Bronchial epithelial cell (primary cell): ENCODE measurements at regions not wholly inside any gene's neighbourhood (a gene's known extent, or its start where the extent isn't known, plus 50 kb on each side); places are given as distances from the start of the nearest gene placed in this dataset.

Source experiments
- DNase-seq: peaks from one replicate; pipeline ENCODE4 v3.0.0-alpha.2; 2010; ENCODE audit warnings: low read depth
- FAIRE-seq: peaks from 2 replicates; lab custom pipeline; 2011; peaks lifted over from hg19 to GRCh38; lab: Jason Lieb, UNC
- H3K27me3 ChIP-seq: 2 replicates; pipeline ENCODE4 v1.5.1; 2011; ENCODE audit warnings: low read length; ENCODE audit not compliant: control insufficient read depth, insufficient read depth
- H3K36me3 ChIP-seq: 2 replicates; pipeline ENCODE4 v1.5.1; 2011; ENCODE audit warnings: low read length; ENCODE audit not compliant: control insufficient read depth, insufficient read depth
- H3K4me3 ChIP-seq: 2 replicates; pipeline ENCODE4 v1.5.1; 2011; ENCODE audit warnings: mild to moderate bottlenecking, low read depth, low read length, control low read depth
- TF ChIP-seq, protein P1 (sequence below): IDR thresholded peaks from 2 replicates; pipeline ENCODE4 v1.5.1; 2011; ENCODE audit warnings: mild to moderate bottlenecking, moderate library complexity, low read length, control low read depth, inconsistent platforms; ENCODE audit not compliant: insufficient read depth, severe bottlenecking

DNA sequence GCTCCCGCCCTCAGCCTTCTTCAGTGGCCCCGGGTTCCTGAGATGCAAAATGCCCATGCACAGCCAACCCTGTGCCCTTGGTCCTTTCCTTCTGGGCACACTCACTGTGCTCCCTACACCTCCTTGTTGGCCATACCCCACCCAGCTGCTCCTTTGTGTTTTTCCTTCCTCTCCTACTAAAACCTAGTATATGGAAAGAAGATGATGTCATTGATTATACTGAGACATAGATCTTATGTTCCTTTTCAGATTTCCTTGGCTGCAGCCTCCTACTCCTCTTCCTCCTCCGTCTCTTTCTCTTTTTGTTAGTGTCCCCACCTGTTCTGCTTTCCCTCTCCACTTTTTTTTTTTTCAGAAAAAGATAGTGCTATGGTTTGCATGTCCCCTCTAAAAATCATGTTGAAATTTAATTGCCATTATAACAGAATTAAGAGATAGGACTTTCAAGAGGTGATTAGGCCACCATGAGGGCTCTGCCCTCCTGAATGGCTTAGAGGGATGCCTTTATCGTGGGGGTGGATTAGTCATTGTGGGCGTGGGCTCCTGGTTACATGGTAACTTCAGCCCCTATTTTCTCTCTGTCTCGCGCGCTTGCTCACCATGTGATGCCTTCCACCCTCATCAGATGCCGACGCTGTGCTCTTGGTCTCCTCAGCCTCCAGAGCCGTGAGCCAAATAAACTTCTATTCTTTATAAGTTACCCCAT is 254.9 kb upstream of the GATB start:
- H3K27me3 ChIP-seq: no peaks in the 10 kb centered on the region
- DNase-seq (no peak), FAIRE-seq (no peak)
- H3K36me3 ChIP-seq: no peaks in the 10 kb centered on the region
- TF ChIP-seq, protein P1, sequence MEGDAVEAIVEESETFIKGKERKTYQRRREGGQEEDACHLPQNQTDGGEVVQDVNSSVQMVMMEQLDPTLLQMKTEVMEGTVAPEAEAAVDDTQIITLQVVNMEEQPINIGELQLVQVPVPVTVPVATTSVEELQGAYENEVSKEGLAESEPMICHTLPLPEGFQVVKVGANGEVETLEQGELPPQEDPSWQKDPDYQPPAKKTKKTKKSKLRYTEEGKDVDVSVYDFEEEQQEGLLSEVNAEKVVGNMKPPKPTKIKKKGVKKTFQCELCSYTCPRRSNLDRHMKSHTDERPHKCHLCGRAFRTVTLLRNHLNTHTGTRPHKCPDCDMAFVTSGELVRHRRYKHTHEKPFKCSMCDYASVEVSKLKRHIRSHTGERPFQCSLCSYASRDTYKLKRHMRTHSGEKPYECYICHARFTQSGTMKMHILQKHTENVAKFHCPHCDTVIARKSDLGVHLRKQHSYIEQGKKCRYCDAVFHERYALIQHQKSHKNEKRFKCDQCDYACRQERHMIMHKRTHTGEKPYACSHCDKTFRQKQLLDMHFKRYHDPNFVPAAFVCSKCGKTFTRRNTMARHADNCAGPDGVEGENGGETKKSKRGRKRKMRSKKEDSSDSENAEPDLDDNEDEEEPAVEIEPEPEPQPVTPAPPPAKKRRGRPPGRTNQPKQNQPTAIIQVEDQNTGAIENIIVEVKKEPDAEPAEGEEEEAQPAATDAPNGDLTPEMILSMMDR: no peak
- H3K4me3 ChIP-seq: no peak overlapping the region

DNA sequence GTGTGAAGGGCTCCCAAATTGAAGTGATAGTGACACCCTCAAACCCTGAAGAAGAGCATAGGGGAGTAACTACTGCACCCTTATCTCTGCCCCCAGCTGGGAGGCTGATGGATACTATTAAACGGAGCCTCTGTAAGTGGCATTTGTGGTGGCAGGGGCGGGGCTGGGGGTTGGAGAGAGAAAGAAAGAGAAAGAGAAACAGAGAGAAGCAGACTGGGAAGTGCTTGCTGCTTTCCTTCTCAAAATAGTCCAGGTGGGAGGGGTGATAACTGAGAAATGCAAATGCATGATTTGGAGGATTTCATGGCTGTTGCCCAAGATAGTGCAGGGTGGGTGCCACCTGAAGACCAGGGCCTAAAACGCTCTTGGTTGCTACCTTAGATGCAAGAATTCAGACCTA is 253.5 kb upstream of the GATB start:
- Histone ChIP-seq H3K4me3 (no peak overlapping the region), H3K36me3 (no peaks in the 10 kb centered on the region), H3K27me3 (peaks cover 3% of the 10 kb centered on the region)
- TF ChIP-seq, protein P1: no peak
- DNase-seq (no peak), FAIRE-seq (no peak)

DNA sequence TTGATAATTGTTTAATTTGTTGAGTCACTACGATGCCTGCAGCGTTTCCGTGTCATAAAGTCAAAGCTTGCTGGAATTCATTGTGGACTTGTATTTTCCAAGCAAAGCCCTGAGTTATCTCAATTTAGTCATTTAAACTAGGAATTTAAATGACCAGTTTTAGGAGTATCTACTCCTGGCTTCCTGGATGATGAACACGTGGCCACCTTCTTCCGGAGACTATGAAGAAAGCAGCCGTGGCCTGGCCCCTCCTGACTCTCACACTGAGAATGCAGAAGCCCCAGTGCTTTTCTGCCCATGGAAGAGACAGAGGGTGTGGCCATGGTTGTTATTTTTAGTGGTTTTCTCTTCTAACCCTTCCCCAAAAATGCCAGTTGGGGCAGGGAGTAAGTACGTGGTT is 250.7 kb upstream of the GATB start:
- H3K4me3 ChIP-seq: no peak overlapping the region
- no peaks in the 10 kb centered on the region for H3K36me3 ChIP-seq
- TF ChIP-seq, protein P1: no peak
- DNase-seq (no peak), FAIRE-seq (no peak)
- H3K27me3 ChIP-seq: peaks cover 3% of the 10 kb centered on the region

DNA sequence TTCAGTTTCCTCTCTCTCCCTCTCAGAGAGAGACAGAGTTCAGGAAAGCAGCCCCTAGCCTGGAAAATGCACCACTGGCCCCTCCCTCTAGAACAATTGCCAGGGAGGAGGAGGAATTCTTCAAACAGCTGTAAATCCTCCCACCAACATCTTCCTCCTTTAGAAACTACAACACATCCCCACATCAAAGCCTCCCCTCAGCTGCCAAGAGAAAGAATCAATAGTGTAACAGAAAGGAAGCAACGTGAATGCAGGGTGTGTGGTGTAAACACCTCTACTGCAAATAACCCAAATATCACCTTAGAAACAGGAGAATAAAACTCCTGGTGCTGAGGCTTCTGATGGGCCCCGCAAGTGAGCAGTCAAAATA is 249.9 kb upstream of the GATB start:
- Histone ChIP-seq H3K27me3 (peaks cover 3% of the 10 kb centered on the region), H3K36me3 (no peaks in the 10 kb centered on the region), H3K4me3 (no peak overlapping the region)
- DNase-seq (no peak), FAIRE-seq (no peak)
- TF ChIP-seq, protein P1: no peak

DNA sequence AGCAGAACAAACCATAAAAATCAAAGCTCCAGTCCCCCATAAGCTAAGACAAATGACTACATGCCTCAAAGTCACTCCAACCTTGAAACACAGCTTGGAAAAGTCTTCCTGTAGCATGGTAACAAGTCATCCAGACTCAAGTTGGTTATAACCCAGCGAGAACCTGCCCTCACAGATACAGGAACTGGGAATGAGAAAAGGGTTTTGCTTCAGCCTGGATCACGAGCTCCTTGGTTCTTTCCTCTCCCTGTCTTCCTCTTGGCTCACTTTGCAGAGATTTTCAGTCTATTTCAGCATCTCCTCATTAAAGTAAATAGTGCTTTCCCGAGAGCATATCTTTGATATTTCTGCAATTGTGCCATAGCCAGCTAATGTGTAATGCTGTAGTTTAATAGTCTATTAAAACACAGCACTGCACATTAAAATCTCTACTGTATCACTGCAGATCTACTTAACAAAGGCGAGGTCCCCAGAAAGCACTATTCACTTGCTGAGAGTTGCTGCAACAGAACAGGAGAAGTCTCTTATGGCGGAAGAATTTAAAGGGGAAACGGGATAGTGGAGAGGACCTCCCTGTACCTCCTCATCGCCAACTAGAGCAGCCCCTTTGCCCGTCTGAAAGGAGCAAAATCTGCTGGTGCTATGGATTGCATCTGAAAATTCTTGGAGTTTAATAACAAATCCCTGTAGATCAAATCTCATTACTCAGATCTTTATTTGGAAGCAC is 249.3 kb upstream of the GATB start:
- Histone ChIP-seq H3K36me3 (no peaks in the 10 kb centered on the region), H3K27me3 (peaks cover 3% of the 10 kb centered on the region), H3K4me3 (no peak overlapping the region)
- FAIRE-seq: no peak
- DNase-seq: no peak
- TF ChIP-seq, protein P1: no peak
